HG03378 (cell line): ENCODE measurements at regions not wholly inside any gene's neighbourhood (a gene's known extent, or its start where the extent isn't known, plus 50 kb on each side); places are given as distances from the start of the nearest gene placed in this dataset.

ENCODE experiments used
- ATAC-seq: cut with Tn5 transposase; IDR thresholded peaks from one replicate; pipeline ENCODE4 v1.9.1; 2021; ENCODE audit warnings: mild to moderate bottlenecking, moderate library complexity; ENCODE audit not compliant: unreplicated experiment

DNA sequence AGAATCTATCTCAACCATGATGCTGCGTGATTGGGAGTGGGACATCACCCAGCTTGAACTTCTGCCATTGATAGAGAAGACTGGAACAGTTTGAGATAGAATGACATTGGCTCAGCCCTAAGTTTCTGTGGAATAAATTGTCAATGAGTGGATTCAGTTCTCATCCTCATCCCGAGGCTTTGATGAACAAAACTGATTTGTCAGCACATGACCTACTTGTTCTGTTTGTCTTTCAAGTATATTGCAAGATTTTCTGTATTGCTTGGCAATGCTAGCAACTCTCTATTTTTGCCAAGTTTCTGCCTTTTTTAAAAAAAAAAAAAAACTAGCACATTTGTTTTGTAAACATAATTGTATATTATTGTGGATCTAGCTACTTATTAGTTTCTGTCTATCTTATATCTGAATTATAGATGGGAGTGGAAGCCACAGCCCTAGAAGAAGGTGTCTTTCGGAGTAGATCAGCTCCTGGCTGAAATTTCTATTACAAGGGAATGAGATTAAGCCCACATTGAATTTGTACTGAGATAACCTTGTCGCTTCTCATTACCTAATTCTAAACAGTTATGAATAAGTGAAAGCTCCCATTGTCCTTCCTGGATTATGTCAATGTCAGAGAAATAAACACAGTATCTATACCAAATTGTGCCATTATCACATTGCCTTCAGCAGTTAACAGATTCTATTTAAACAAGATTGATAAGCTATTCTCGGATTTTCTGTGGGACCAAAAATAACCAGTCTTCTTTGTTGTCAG lies 166.1 kb downstream of the TNFSF13B start:
- no peak for ATAC-seq

DNA sequence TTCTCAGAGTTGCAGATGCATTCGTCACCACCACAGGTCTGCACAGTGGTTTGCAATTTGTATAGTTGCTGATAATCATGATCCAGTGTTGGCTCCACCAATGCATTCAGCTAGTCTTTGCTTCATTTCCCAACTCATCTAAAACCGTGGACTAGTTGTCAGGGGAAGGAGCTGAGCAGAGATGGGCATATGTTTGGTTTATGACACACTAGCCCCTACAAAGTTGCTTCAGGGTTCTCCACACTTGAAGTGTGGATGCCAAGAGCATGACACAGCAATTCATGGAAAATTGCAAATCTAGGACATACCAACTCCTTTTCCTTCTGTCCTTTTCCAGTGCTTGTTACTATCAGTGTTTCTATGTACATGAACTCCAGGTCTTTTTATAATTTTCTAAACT lies 168.0 kb downstream of the TNFSF13B start:
- no peak for ATAC-seq

DNA sequence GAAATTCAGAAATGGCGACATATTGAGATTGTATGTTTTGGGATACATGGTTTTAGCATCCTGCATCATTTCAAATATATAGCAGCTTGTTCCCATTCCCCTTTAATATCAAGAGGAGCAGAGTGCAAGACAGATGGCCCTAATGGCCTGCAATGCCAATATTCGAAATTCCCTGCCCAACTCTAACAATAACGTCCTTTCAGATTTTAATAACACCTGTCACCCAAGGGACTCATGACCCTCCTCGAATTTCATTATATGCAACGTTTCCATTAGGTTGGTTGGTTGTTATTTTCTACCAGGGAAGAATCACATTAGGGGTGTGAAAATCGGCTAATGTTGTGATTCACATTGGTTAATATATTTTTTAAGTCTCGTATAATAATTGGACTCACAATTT lies 170.0 kb downstream of the TNFSF13B start:
- ATAC-seq = no peak

DNA sequence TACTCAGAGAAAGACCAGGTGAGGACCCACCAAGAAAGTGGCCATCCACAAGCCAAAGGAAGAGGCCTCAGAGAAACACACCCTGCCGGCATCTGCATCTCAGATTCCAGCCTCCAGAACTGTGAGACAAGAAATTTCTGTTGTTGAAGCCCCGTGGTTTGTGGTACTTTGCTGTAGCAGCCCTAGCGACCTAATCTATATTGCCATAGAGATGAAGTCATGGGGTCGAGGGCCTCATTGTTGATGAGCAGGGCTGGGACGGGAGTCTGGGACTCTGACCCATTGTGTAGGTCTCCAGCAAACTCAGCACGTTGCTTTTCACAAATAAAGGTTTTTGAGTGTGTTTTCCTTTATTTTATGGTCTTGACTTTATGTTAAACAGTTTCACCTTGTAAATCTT lies 174.9 kb downstream of the TNFSF13B start:
- no peak for ATAC-seq

DNA sequence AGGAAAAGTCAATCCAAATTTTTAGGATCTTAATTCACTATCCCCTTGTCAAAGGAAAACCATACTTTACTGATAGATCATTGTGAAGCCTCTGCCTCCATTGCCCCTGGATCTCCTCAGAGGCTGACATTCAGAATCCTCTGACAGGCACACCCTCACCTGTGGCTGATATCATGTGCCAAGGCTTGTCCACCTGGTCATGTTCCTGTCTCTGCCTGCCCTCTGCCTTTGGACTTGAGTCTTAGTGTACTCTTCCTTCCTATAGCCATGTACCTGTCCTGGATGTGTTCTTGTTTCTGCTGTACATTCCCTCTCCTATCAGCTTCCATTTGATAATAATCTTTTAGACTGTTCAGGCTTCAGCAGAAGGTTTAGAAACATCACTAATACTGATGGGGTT lies 179.4 kb downstream of the TNFSF13B start:
- no peak for ATAC-seq

DNA sequence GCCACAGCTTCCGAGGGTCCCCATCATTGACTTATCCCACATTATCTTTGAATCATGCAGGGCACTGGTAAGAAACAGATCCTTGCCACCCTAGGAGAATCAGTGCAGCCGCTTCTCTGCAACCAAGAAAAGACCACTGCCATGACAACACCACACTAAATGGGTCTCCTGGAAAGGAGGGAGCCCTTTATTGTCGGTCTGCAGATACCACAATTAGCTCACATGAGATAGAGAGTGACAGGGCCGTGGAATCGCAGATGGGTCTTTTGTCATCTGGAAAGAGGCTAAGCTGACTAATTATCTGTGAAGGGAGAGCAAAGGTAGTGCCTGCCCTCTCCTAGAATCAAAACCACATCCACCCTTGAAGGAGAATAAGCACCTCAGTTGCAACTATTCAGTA lies 178.3 kb upstream of the MYO16 start:
- ATAC-seq = no peak

DNA sequence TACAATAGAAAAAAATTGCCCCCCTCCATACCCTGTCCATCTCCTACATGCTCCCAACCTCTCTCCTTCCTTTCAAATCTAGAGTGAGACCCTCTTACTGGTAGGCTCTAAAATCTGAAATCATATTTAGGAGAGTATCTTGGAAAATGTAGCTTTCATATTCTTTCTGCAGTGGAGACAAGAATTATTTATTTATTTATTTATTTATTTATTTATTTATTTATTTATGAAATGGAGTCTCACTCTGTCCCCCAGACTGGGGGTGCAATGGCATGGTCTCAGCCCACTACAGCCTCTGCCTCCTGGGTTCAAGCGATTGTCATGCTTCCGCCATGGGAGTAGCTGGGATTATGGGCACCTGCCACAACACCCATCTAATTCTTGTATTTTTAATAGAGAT lies 174.1 kb upstream of the MYO16 start:
- no peak for ATAC-seq

DNA sequence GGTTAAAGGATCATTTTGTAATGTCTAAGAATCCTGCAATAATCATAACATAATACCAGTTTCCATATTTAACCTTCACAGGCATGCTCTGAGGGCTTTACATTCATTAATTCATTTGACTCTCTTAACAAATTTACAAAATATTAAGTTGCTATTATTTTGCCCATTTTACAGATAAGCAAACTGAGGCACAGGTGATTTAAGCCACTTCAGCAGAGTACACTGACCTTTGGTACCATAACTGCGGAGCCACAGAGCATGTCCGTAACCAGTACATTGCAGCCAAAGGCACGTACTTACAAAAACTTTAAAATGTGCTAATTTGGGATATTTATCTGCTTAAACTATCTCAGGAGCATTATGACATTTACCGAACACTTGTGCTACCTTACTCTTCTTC lies 169.4 kb upstream of the MYO16 start:
- ATAC-seq = no peak

DNA sequence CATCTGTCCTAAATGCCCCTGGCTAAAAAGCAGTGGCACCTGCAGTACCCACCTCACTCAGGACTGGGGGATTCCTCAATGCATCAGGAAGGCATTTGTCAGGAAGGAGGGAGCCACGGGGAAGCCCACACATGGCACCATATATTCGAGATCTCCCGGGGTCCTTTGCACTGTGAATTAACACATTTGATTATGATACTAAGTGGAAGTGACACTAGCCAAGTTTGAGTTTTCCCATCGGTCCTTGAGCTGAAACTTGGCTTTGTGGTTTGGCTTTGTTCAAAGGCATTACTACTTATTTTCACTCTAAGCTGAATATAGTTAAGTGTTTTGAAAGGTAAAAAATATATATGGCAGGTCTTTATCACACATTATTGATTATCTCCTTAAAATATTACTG lies 168.7 kb upstream of the MYO16 start:
- ATAC-seq = no peak

DNA sequence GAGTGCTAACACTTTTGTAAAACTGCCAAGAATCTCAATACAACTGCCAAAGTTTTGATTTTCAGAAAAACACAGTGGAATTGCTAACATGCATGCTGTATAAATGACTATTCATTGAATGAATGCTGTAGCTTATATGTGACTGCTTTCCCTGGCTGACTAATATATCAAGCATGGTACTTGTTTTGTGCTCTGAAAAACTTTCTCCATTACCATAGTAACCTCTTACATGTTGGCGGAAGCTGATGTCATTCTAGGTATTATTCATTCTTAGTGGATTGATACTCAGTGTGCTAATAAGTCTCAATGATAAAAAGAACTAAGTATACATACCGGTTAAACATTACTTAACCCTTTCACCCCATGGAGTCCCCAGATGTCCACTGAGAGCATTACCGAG lies 166.1 kb upstream of the MYO16 start:
- ATAC-seq = no peak

DNA sequence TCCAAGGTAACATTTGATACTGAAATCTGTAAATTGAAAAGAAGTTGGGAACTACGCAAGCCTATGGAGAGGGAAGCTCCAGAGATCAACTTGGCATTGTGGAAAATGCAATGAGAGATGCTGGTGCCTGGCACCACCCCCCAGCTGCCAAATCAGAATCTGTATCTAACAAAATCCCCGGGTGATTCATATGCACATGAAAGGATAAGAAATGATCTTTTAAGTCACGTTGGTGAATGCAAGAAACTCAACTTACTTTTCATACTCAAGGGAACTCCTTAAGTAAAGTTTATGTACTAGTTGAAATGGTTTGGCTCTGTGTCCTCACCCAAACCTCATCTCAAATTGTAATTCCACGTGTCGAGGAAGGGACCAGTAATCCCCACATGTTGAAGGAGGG lies 158.5 kb upstream of the MYO16 start:
- no peak for ATAC-seq

DNA sequence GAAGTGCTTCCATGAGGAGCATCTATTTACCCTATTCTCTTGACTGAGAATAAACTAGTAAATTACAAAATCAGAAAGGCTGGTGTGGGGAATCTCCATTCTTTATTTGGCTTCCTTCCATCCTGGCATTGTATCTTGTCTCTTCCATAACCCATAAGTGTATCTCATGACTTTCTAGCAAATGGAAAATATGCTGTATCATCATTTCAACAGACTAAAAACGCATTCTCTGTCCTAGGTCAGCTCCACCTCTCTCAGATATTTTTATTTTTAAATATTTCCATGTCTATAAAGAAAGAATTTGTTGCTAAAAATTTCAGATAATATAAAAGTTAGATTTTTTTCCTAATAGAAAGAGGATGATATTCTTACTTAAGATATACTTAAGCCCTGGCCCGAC lies 154.2 kb upstream of the MYO16 start:
- ATAC-seq = no peak

DNA sequence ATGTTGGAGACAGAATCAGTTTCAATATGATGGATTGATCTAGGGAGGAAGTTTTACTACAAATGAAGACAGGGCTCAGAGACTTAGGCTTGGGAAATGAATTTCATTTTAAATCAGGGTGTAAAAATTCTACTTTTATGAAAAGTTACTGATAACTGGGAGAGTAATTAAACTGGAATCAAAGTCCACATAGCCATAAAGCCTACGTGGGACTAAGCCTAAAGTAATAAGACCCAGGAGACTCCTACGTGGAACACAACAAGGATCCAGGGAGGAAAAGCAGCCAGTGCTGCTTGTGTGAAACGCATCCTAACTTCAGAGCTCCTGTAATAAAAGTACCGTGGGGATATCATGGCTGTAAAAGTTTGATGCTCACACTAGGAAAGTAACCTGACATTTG lies 152.0 kb upstream of the MYO16 start:
- ATAC-seq = no peak

DNA sequence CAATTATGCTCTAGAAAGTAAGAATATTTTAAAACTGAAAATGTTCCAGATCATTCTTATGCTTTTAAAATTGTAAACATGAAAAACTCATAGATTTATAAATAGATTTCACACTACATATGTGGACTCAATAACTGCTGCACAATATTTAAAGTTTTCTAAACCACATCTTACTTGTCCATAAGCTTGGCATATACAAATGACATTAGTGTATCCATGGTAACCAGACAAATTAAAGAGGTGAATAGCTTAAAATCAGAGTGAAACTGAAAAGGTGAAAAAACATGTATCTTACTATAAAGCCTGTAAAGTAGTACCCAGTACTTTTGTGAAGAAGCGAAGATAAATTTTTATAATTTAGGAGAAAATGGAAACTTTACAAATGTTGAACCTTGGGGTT lies 151.2 kb upstream of the MYO16 start:
- ATAC-seq = no peak

DNA sequence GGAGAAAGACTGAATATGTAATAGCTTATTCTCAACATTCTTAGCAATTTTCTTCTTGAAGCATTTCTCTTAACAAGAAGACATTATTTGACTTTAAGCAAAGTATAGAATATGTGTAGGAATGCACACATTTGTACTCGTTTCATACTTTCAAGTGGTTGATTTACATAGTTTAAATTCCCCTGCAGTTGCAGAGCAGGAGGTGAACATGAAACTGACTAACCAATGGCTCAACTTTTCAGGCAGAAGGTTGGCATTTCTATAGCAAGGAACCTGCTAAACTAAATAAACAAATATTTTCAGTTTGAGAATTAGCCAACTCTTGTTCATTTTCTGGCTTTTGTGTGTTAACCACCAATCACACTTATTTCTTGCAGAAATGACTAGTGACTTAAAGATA lies 145.4 kb upstream of the MYO16 start:
- no peak for ATAC-seq

DNA sequence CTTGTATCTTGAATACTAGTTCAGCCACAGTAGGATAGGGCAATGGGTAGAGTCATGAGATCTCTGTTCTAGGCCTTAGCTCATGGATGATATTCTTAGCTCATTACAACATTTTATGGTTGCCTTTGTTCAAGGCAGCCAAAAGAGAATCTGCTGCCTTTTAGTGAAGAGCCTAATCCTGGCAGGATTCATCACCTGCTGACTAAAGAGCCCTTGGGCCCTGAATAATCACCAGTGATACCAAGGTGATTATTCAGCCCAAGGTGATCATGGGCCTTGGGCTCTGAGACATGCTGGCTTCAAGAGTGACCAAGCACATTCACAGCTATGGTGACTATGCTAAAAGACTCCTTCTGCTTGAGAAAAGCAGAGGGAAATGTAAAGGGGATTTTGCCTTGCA lies 143.3 kb upstream of the MYO16 start:
- ATAC-seq = no peak

DNA sequence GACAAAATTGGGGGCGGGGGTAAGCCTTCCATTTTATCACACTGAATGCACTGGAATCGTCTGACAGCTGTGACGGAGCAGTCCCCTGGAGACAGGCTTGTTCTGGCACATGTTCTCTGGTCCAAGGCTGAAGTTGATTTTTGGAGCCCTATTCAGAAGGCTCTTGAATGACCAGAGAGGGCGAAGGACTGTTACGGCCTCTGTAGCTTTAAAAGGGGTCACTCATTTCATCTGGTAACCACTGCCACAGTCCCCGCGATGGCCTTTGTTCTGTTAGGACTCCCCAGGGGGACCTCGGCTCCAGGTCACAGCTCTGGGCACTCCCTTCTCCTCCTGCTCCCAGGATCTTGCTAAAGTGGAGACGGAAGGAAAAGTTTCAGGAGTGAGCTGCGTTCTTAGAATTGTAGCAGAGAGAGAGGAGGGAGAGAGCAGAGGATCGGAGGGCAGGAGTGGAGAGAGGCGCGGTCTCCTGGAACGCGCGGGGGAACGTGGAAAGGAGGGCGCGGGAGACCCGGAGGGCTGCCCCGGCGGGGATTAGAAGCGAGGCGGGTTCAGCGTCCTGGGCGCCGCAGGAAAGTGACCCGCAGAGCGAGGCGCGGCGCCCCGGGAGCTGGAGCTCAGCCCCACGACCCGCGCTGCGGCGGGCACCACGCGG lies 134.3 kb upstream of the MYO16 start:
- ATAC-seq = no peak

DNA sequence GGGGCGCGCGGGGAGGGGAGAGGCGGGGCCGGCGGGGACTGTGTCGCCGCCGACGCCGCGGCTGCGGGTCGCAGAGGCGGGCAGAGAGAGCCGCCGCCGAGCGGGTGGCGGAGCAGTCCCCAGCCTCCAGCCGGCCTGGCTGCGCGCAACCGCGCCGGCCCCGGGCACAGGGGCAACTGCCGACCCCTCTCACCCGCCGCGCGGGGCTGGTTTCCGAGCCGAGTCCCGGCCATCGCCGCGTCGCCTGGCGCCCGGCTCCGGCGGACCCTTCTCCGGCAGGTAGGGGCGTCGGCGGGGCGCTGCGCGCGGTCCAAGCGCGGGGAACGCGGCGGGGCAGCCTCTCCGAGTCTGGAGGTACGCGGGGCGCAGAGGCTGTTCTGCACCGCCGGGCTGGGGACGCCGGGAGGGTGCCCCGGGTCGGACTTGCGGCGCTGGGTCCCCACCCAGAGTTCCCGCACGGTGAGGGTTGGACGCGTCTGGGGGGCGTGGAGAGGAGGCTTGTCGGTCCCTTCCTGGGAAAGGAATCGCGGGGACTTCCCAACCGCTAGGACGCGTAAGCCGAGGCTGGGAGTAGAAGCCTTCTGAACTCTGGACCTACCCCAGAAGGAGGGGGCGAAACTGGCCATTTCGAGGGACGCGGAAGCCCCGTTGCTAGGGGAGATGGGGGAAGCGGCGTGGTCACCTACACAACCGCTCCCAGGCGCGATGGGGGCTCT lies 133.6 kb upstream of the MYO16 start:
- no peak for ATAC-seq

DNA sequence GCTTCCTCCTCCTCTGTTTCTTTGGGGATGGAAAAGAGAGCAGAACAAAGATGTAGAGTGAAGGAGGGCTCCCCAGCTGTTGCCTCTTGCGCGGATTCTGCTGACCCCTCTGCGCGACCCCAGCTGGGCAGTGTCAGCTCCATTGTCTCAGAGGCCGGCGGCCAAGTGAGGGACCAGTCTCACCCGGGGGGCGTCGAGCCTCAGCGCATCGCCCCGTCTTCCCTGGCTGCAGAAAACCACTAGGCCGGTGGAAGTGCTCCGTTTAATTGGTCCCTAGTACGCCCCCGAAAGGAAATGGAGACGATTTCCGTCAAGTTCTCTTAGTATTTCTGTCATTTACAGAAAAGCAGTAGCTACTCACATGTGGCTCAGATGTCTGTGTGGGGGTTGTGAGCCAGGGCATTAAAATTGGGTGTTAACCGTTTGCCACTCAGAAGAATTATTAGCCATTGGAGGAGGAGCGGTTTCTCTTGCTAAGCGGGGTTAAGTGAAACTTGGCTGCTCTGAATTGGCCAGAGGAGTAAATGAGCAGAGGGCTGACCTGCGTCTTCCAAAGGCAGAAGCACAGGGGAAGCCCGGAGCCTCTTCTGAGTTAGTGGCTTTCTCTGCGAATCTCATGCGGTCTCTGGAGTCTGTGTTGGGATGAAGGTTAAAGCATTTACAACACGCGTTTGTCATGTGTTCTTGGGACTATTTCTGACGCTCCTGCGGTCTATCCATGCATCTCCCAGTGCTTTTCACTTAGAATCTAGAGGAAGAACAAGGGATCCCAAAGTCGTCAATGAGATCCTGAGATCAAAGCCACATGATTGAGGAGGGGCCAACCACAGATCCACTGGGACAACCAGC lies 132.8 kb upstream of the MYO16 start:
- no peak for ATAC-seq

DNA sequence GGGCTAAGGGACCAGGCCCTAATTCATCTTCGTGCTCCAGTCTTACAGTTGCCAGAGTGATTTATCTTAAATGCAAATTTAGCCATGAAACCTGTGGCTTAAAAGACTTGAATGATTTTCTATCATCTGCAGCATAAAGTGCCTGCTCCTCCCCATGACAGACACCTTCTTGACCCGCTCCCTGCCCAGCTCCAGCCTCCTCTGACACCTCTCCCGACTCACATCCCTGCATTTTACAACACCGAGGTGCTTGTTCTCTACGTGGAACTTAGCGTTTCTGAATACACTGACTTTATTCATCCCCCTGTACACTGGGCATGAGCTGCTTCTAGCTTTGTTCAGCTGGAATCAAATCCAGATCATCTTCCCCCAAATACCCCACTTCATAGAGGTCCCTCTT lies 128.7 kb upstream of the MYO16 start:
- no peak for ATAC-seq

DNA sequence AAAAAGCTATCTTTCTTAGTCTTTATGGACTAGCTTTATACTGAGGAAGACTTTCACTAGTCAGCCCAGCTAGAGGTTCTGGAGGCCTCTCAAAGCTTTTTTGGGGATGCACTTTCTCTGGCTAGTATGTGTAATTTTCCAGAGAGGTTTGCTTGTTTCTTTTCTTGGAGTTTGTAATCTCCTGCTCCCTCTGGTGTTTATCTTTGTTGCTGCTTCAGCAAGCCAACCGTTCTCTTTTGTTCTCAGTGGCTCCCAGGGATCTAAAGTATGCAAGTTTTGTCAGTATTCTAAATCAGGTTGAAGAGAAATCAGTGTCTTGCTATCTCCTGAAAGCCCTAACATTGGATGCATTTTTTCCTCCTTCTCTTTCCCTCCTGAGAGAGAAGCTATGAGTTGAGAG lies 121.1 kb upstream of the MYO16 start:
- ATAC-seq = no peak
